ENCODE measurements at regions not wholly inside any gene's neighbourhood (a gene's known extent, or its start where the extent isn't known, plus 50 kb on each side); places are given as distances from the start of the nearest gene placed in this dataset.

GRCh38 chr1:209059981-209060380 lies 523.5 kb upstream of the CAMK1G start:
- TF ChIP-seq CTCF (IDR thresholded peaks at IDR 0.05; ENCODE audit: insufficient read depth, low read length, poor library complexity, severe bottlenecking) (no peak), EZH2phosphoT487 (conservative IDR thresholded peaks at IDR 0.05; ENCODE audit: low read length) (no peak)

Measured in SU-DHL-6 (cell line).